Endothelial cell of umbilical vein (primary cell): ENCODE measurements at regions not wholly inside any gene's neighbourhood (a gene's known extent, or its start where the extent isn't known, plus 50 kb on each side); places are given as distances from the start of the nearest gene placed in this dataset.

ENCODE experiments used
- EZH2 ChIP-seq: IDR thresholded peaks from 2 replicates; pipeline ENCODE4 v1.6.1; 2012; ENCODE audit warnings: borderline replicate concordance, low read depth, mild to moderate bottlenecking, moderate library complexity, low read length, inconsistent platforms; ENCODE audit not compliant: severe bottlenecking
- FOS ChIP-seq: IDR thresholded peaks from 2 replicates; pipeline ENCODE4 v1.6.1; 2011; ENCODE audit warnings: mild to moderate bottlenecking, low read length, moderate library complexity, borderline replicate concordance; ENCODE audit not compliant: insufficient read depth
- MYC ChIP-seq: IDR thresholded peaks from one replicate; pipeline ENCODE4 v1.6.1; 2011; ENCODE audit warnings: mild to moderate bottlenecking, low read depth, low read length
- POLR2A ChIP-seq: IDR thresholded peaks from 2 replicates; pipeline ENCODE4 v1.6.1; 2012; ENCODE audit warnings: low read depth, mild to moderate bottlenecking, control low read depth, low read length
- POLR2AphosphoS5 ChIP-seq: IDR thresholded peaks from 2 replicates; pipeline ENCODE4 v1.6.1; 2012; ENCODE audit warnings: low read depth, mild to moderate bottlenecking, control low read depth, low read length, moderate library complexity; ENCODE audit not compliant: insufficient read depth
- TF ChIP-seq, protein P1 (sequence below), 2 donors: IDR thresholded peaks; 1 replicate in 1 of 2; 2 replicates in 1 of 2; pipeline ENCODE4 v1.5.1; 2011; ENCODE audit warnings: low read length in 2 of 2, mild to moderate bottlenecking in 2 of 2, moderate library complexity in 2 of 2, control low read depth in 1 of 2, inconsistent platforms in 1 of 2, low read depth in 1 of 2; ENCODE audit not compliant: insufficient read depth in 1 of 2; ENCODE audit errors: extremely low read depth in 1 of 2
- TF ChIP-seq, protein P2 (sequence below): IDR thresholded peaks from 2 replicates; pipeline ENCODE4 v1.6.1; 2011; ENCODE audit not compliant: insufficient read depth, insufficient read length

DNA sequence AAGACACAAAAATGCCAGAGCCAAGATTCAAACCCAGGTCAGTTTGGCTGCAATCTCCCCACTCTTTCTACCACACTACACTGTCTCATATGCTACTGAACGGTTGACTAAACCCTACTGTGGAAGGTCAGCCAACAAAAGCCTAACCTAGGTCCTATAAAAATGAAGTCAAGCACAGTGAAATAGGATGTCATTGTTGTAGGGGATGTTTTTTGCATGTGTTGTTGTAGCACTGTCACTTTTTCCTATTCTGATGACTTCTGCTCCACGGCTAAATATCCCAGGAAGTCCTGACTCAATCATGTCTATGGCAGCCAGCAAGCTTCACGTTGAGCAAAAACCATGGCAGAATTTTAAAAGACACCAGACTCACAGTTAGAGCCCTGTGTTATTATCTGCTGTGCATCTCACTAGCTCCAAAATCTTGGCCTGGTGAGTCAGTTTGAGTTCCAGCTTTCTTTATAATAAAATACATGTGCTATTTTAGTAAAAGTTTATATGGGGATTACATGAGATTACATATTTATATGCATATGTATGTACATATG is 322.1 kb upstream of the NT5E start:
- TF ChIP-seq, protein P1, sequence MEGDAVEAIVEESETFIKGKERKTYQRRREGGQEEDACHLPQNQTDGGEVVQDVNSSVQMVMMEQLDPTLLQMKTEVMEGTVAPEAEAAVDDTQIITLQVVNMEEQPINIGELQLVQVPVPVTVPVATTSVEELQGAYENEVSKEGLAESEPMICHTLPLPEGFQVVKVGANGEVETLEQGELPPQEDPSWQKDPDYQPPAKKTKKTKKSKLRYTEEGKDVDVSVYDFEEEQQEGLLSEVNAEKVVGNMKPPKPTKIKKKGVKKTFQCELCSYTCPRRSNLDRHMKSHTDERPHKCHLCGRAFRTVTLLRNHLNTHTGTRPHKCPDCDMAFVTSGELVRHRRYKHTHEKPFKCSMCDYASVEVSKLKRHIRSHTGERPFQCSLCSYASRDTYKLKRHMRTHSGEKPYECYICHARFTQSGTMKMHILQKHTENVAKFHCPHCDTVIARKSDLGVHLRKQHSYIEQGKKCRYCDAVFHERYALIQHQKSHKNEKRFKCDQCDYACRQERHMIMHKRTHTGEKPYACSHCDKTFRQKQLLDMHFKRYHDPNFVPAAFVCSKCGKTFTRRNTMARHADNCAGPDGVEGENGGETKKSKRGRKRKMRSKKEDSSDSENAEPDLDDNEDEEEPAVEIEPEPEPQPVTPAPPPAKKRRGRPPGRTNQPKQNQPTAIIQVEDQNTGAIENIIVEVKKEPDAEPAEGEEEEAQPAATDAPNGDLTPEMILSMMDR (IDR thresholded peaks at IDR 0.05; ENCODE audit: extremely low read depth in 1 of 2, insufficient read depth in 1 of 2, low read depth in 1 of 2, low read length in 2 of 2): no peak
- TF ChIP-seq POLR2A (no peak), EZH2 (no peak), FOS (no peak), POLR2AphosphoS5 (no peak), MYC (no peak)
- TF ChIP-seq, protein P2, sequence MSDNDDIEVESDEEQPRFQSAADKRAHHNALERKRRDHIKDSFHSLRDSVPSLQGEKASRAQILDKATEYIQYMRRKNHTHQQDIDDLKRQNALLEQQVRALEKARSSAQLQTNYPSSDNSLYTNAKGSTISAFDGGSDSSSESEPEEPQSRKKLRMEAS: no peak
